Hepatocyte (in vitro differentiated cells): ENCODE measurements at regions not wholly inside any gene's neighbourhood (a gene's known extent, or its start where the extent isn't known, plus 50 kb on each side); places are given as distances from the start of the nearest gene placed in this dataset.

Experiments used
- EZH2 ChIP-seq: fragments of 200-600 bp; sonication (generic); IDR thresholded peaks from 2 replicates; pipeline ENCODE4 v1.6.1; 2016; ENCODE audit warnings: antibody characterized with exemption, mild to moderate bottlenecking, borderline replicate concordance
- EZH2phosphoT487 ChIP-seq: fragments of 200-600 bp; sonication (generic); IDR thresholded peaks from one replicate; pipeline ENCODE4 v1.6.1; 2018; ENCODE audit warnings: antibody characterized with exemption, mild to moderate bottlenecking, low read depth, moderate library complexity; ENCODE audit not compliant: unreplicated experiment, severe bottlenecking
- TF ChIP-seq, protein P1 (sequence below): fragments of 200-600 bp; sonication (generic); IDR thresholded peaks from 2 replicates; pipeline ENCODE4 v1.5.1; 2016; ENCODE audit warnings: antibody characterized with exemption, mild to moderate bottlenecking; ENCODE audit not compliant: poor library complexity

DNA sequence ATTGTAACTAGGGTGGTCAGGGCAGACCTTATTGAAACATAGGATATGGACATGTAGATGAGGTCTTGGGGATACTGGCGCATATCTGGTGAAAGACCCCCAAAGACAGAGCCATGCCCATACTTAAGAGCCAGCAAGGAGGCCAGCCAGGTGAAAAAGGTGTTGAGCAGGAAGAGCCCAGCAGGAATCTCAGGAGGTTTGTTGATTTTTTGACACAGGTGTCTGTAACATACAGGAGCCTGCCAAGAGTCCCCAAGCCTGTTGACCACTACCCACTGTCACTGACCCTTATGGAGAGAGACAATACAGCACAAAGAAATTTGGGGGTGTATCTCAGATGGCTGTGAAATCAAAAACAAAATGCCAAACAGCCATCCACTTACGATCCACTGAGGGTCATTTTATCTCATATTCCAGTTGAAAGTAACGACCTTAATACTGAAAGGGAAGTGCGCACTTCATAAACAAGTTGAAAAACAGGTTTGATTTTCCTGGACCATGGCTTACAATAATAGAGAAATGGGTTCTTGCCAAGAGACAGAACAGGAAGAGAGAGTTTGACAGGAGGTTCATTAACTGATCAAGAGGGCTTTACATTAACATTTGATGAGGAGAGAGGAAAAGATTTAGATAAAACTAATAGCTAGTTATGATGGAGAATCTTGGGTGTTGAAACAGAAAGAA, 163.6 kb downstream of the GLUL start:
- TF ChIP-seq, protein P1, sequence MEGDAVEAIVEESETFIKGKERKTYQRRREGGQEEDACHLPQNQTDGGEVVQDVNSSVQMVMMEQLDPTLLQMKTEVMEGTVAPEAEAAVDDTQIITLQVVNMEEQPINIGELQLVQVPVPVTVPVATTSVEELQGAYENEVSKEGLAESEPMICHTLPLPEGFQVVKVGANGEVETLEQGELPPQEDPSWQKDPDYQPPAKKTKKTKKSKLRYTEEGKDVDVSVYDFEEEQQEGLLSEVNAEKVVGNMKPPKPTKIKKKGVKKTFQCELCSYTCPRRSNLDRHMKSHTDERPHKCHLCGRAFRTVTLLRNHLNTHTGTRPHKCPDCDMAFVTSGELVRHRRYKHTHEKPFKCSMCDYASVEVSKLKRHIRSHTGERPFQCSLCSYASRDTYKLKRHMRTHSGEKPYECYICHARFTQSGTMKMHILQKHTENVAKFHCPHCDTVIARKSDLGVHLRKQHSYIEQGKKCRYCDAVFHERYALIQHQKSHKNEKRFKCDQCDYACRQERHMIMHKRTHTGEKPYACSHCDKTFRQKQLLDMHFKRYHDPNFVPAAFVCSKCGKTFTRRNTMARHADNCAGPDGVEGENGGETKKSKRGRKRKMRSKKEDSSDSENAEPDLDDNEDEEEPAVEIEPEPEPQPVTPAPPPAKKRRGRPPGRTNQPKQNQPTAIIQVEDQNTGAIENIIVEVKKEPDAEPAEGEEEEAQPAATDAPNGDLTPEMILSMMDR, result no peak
- TF ChIP-seq EZH2 (no peak), EZH2phosphoT487 (no peak)
